Lower leg skin (tissue), 4 donors: ENCODE measurements at regions not wholly inside any gene's neighbourhood (a gene's known extent, or its start where the extent isn't known, plus 50 kb on each side); places are given as distances from the start of the nearest gene placed in this dataset.

ENCODE experiments used
- DNase-seq, 2 donors: peaks; one replicate each; pipeline ENCODE4 v3.0.0-alpha.2; 2019; ENCODE audit warnings: low spot score in 2 of 2
- H3K4me3 ChIP-seq: fragments of 200-600 bp; sonication (generic); 2 replicates; pipeline ENCODE4 v1.5.1; 2017; ENCODE audit warnings: mild to moderate bottlenecking, low read depth; ENCODE audit not compliant: poor library complexity, severe bottlenecking
- CTCF ChIP-seq, 3 donors: fragments of 450-650 bp; IDR thresholded peaks; one replicate each; pipeline ENCODE4 v1.5.1; 2016; ENCODE audit warnings: antibody characterized with exemption in 3 of 3, mild to moderate bottlenecking in 3 of 3, moderate library complexity in 2 of 3
- POLR2A ChIP-seq, 2 donors: fragments of 450-650 bp; IDR thresholded peaks; one replicate each; pipeline ENCODE4 v1.6.1; 2016 to 2017; ENCODE audit warnings: antibody characterized with exemption in 2 of 2, mild to moderate bottlenecking in 1 of 2, moderate library complexity in 1 of 2
- WGBS, 2 donors: methylation state at CpG; one replicate each; pipeline ENCODE4 v1.1.5; 2018; 5-methylcytosine and 5-hydroxymethylcytosine counted together
- intact Hi-C: fragments of 100-400 bp; cut with DNase I; formaldehyde crosslinking; loops from one replicate; pipeline ENCODE4 v1.15.0; 2023; ENCODE audit warnings: low total_unique reads

- TF ChIP-seq CTCF (IDR thresholded peaks at IDR 0.05) (no peak), POLR2A (IDR thresholded peaks at IDR 0.05) (no peak)
- DNase-seq, result no peak
- no peak overlapping the region for H3K4me3 ChIP-seq
- intact Hi-C loops, result no loop called here
- WGBS, 2 donors, result 58 to 59% methylated on average over 5 of the region's 5 CpGs
These were observed 1407.4 kb upstream of the ZEB2 start for GRCh38 chr2:145927131-145927950.

GRCh38 chr2:145925591-145925990 lies 1405.7 kb upstream of the ZEB2 start:
- no peak overlapping the region for H3K4me3 ChIP-seq
- no peak for DNase-seq
- 66 to 81% methylated on average over 4 of the region's 4 CpGs for WGBS, 2 donors
- intact Hi-C loops, result no loop called here
- TF ChIP-seq CTCF (IDR thresholded peaks at IDR 0.05) (no peak), POLR2A (IDR thresholded peaks at IDR 0.05) (no peak)

GRCh38 chr2:145919477-145919876 lies 1399.6 kb upstream of the ZEB2 start:
- 66 to 77% methylated on average over 2 of the region's 2 CpGs for WGBS, 2 donors
- intact Hi-C loops, result no loop called here
- DNase-seq, result no peak
- H3K4me3 ChIP-seq, result no peak overlapping the region
- TF ChIP-seq POLR2A (IDR thresholded peaks at IDR 0.05), result no peak

DNA sequence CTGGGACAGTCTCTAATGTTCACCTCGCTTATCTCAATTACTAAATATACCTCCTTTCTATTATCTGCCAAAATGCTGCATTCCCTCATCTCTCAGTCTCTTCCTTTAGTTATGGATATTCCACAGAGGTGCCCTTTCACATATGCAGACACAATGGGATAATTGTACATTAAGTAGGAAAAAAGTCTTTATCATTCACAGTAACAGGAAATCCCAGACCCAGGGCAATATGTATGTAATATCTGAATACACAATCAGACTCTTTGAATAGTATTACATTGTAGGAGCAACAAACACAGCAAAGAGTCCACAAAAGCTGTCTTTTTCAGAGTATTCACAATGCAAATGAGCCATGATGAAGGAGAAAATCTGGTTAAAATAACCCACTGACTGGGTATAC lies 1399.0 kb upstream of the ZEB2 start:
- WGBS, 2 donors, result 56 to 66% methylated on average over 1 of the region's 1 CpG

GRCh38 chr2:145916799-145917198 lies 1396.9 kb upstream of the ZEB2 start:
- TF ChIP-seq POLR2A (IDR thresholded peaks at IDR 0.05) (no peak), CTCF (IDR thresholded peaks at IDR 0.05) (no peak)
- intact Hi-C loops, result no loop called here
- H3K4me3 ChIP-seq, result no peak overlapping the region
- DNase-seq, result no peak
- 92 to 100% methylated on average over 5 of the region's 5 CpGs for WGBS, 2 donors

More for the DNA sequence above, 1399.0 kb upstream of the ZEB2 start:
- H3K4me3 ChIP-seq, result no peak overlapping the region
- no peak for DNase-seq
- TF ChIP-seq CTCF (IDR thresholded peaks at IDR 0.05), result no peak
- intact Hi-C loops, result no loop called here

GRCh38 chr2:145914716-145915115 lies 1394.8 kb upstream of the ZEB2 start:
- TF ChIP-seq POLR2A (IDR thresholded peaks at IDR 0.05), result no peak
- TF ChIP-seq CTCF (IDR thresholded peaks at IDR 0.05), result no peak
- no peak for DNase-seq
- H3K4me3 ChIP-seq, result no peak overlapping the region
- WGBS, 2 donors, result 73% methylated on average over 4 of the region's 4 CpGs
- intact Hi-C loops, result no loop called here
